HG03342 (cell line): ENCODE measurements at regions not wholly inside any gene's neighbourhood (a gene's known extent, or its start where the extent isn't known, plus 50 kb on each side); places are given as distances from the start of the nearest gene placed in this dataset.
"Not testable (repeated sequence)": the region's sequence is repeated elsewhere in the genome, so short reads cannot be mapped to it uniquely, and the experiment has no call there.

Source experiments
- ATAC-seq: cut with Tn5 transposase; IDR thresholded peaks from one replicate; pipeline ENCODE4 v1.9.1; 2021; ENCODE audit warnings: mild to moderate bottlenecking, moderate library complexity; ENCODE audit not compliant: unreplicated experiment

GRCh38 chr7:65317372-65317771 lies 56.3 kb upstream of the ZNF92 start:
- ATAC-seq, result no peak

GRCh38 chr7:65310761-65311160 lies 62.9 kb upstream of the ZNF92 start:
- ATAC-seq, result no peak

GRCh38 chr7:65308300-65308678 lies 65.4 kb upstream of the ZNF92 start:
- no peak for ATAC-seq

GRCh38 chr7:65307651-65308299 lies 65.9 kb upstream of the ZNF92 start:
- ATAC-seq, result peak; percentile 84

GRCh38 chr7:65304175-65304574 lies 69.5 kb upstream of the ZNF92 start:
- no peak for ATAC-seq

- ATAC-seq, result no peak
Observed at GRCh38 chr7:65302883-65303282, 70.8 kb upstream of the ZNF92 start.

GRCh38 chr7:65301007-65301406 lies 72.6 kb upstream of the ZNF92 start:
- ATAC-seq, result no peak

GRCh38 chr7:65295409-65295808 lies 78.2 kb upstream of the ZNF92 start:
- ATAC-seq, result no peak

GRCh38 chr7:65290340-65290739 lies 83.3 kb upstream of the ZNF92 start:
- not testable (repeated sequence) for ATAC-seq

- ATAC-seq, result no peak
Observed at GRCh38 chr7:65287023-65287422, 86.6 kb upstream of the ZNF92 start.

GRCh38 chr7:65285906-65286864 lies 87.5 kb upstream of the ZNF92 start:
- ATAC-seq, result no peak

- not testable (repeated sequence) for ATAC-seq
Observed at GRCh38 chr7:65285241-65285640, 88.4 kb upstream of the ZNF92 start.

- no peak for ATAC-seq
Observed at GRCh38 chr7:65279795-65280194, 93.9 kb upstream of the ZNF92 start.

GRCh38 chr7:65276822-65277221 lies 96.8 kb upstream of the ZNF92 start:
- ATAC-seq, result no peak

- not testable (repeated sequence) for ATAC-seq
Observed at GRCh38 chr7:65271502-65271901, 102.2 kb upstream of the ZNF92 start.

- ATAC-seq, result peak; percentile 91
Observed at GRCh38 chr7:65269150-65269856, 104.4 kb upstream of the ZNF92 start.

GRCh38 chr7:65268782-65269149 lies 104.9 kb upstream of the ZNF92 start:
- no peak for ATAC-seq

- no peak for ATAC-seq
Observed at GRCh38 chr7:65265933-65266519, 107.6 kb upstream of the ZNF92 start.

- no peak for ATAC-seq
Observed at GRCh38 chr7:65264258-65264657, 109.4 kb upstream of the ZNF92 start.

GRCh38 chr7:65260673-65261072 lies 113.0 kb upstream of the ZNF92 start:
- ATAC-seq, result not testable (repeated sequence)

- not testable (repeated sequence) for ATAC-seq
Observed at GRCh38 chr7:65259864-65260525, 113.7 kb upstream of the ZNF92 start.
